ENCODE measurements at regions not wholly inside any gene's neighbourhood (a gene's known extent, or its start where the extent isn't known, plus 50 kb on each side); places are given as distances from the start of the nearest gene placed in this dataset.

GRCh38 chr1:88169139-88169538 lies 514.9 kb upstream of the PKN2 start:
- Histone ChIP-seq H3K27me3 (replicated peaks; ENCODE audit: insufficient read depth, low read depth, low read length, poor library complexity) (peaks cover 8% of the 10 kb centered on the region), H3K36me3 (ENCODE audit: insufficient read depth, low read length, poor library complexity, severe bottlenecking) (no peaks in the 10 kb centered on the region), H3K4me1 (ENCODE audit: insufficient read depth, low read length, poor library complexity, severe bottlenecking) (no peaks in the 10 kb centered on the region), H3K9me3 (ENCODE audit: low read depth, low read length, poor library complexity, severe bottlenecking) (no peaks in the 10 kb centered on the region), H3K4me3 (ENCODE audit: low read depth, low read length, poor library complexity, severe bottlenecking) (no peak overlapping the region), H3K27ac (ENCODE audit: low read depth, low read length, poor library complexity, severe bottlenecking) (no peak overlapping the region)
- BruUV-seq (replicated peaks) = no TSS peak
- POLR2A ChIA-PET (ENCODE audit: low non-redundant PET) = no interaction called here
- TF ChIP-seq EZH2 (IDR thresholded peaks at IDR 0.05; ENCODE audit: borderline replicate concordance, low read depth, low read length, poor library complexity, severe bottlenecking) (no peak), CTCF (conservative IDR thresholded peaks at IDR 0.05; ENCODE audit: low read depth, low read length) (no peak)
- CTCF ChIA-PET = interaction anchor here (0.9 kb wide), 1 partner anchor 11 kb away, joined by 3 read pairs; no protein-coding TSS in a partner anchor
- DNase-seq (ENCODE audit: low spot score) = no peak
- intact Hi-C loops (cut with micrococcal nuclease; ENCODE audit: unreplicated experiment) = no loop called here

- Histone ChIP-seq H3K9me3 (ENCODE audit: low read depth, low read length, poor library complexity, severe bottlenecking) (no peaks in the 10 kb centered on the region), H3K4me1 (ENCODE audit: insufficient read depth, low read length, poor library complexity, severe bottlenecking) (no peaks in the 10 kb centered on the region), H3K36me3 (ENCODE audit: insufficient read depth, low read length, poor library complexity, severe bottlenecking) (no peaks in the 10 kb centered on the region), H3K4me3 (ENCODE audit: low read depth, low read length, poor library complexity, severe bottlenecking) (no peak overlapping the region), H3K27ac (ENCODE audit: low read depth, low read length, poor library complexity, severe bottlenecking) (no peak overlapping the region), H3K27me3 (replicated peaks; ENCODE audit: insufficient read depth, low read depth, low read length, poor library complexity) (peaks cover 8% of the 10 kb centered on the region)
- CTCF ChIA-PET = no interaction called here
- DNase-seq (ENCODE audit: low spot score) = no peak
- intact Hi-C loops (cut with micrococcal nuclease; ENCODE audit: unreplicated experiment) = loop anchor here (10.0 kb wide), 1 partner anchor 875 kb away; no protein-coding TSS in a partner anchor
- TF ChIP-seq EZH2 (IDR thresholded peaks at IDR 0.05; ENCODE audit: borderline replicate concordance, low read depth, low read length, poor library complexity, severe bottlenecking) (no peak), CTCF (conservative IDR thresholded peaks at IDR 0.05; ENCODE audit: low read depth, low read length) (no peak)
- no TSS peak for BruUV-seq (replicated peaks)
- POLR2A ChIA-PET (ENCODE audit: low non-redundant PET) = interaction anchor here (0.7 kb wide), 1 partner anchor 573 kb away, joined by 3 read pairs; no protein-coding TSS in a partner anchor
These were observed 514.1 kb upstream of the PKN2 start for GRCh38 chr1:88169939-88170338.

- Histone ChIP-seq H3K9me3 (ENCODE audit: low read depth, low read length, poor library complexity, severe bottlenecking) (no peaks in the 10 kb centered on the region), H3K4me1 (ENCODE audit: insufficient read depth, low read length, poor library complexity, severe bottlenecking) (no peaks in the 10 kb centered on the region), H3K4me3 (ENCODE audit: low read depth, low read length, poor library complexity, severe bottlenecking) (no peak overlapping the region), H3K27ac (ENCODE audit: low read depth, low read length, poor library complexity, severe bottlenecking) (no peak overlapping the region), H3K27me3 (replicated peaks; ENCODE audit: insufficient read depth, low read depth, low read length, poor library complexity) (peaks cover 1% of the 10 kb centered on the region), H3K36me3 (ENCODE audit: insufficient read depth, low read length, poor library complexity, severe bottlenecking) (no peaks in the 10 kb centered on the region)
- no peak for DNase-seq (ENCODE audit: low spot score)
- intact Hi-C loops (cut with micrococcal nuclease; ENCODE audit: unreplicated experiment) = loop anchor here (10.0 kb wide), 1 partner anchor 880 kb away; no protein-coding TSS in a partner anchor
- BruUV-seq (replicated peaks) = no TSS peak
- TF ChIP-seq CTCF (conservative IDR thresholded peaks at IDR 0.05; ENCODE audit: low read depth, low read length) = no peak
- no peak for TF ChIP-seq EZH2 (IDR thresholded peaks at IDR 0.05; ENCODE audit: borderline replicate concordance, low read depth, low read length, poor library complexity, severe bottlenecking)
- ChIA-PET POLR2A (ENCODE audit: low non-redundant PET) (no interaction called here), CTCF (no interaction called here)
These were observed 508.9 kb upstream of the PKN2 start for GRCh38 chr1:88175120-88175630.

All from A673 (cell line).